HG02943 (cell line): ENCODE measurements at regions not wholly inside any gene's neighbourhood (a gene's known extent, or its start where the extent isn't known, plus 50 kb on each side); places are given as distances from the start of the nearest gene placed in this dataset.

Source experiments
- ATAC-seq: cut with Tn5 transposase; IDR thresholded peaks from one replicate; pipeline ENCODE4 v1.9.1; 2021; ENCODE audit warnings: mild to moderate bottlenecking, low read depth, moderate library complexity; ENCODE audit not compliant: unreplicated experiment

GRCh38 chr17:33806631-33807030, 448.5 kb upstream of the CCL2 start:
- ATAC-seq, result no peak

GRCh38 chr17:33809748-33810147, 445.3 kb upstream of the CCL2 start:
- no peak for ATAC-seq

GRCh38 chr17:33811004-33811760, 443.9 kb upstream of the CCL2 start:
- no peak for ATAC-seq

GRCh38 chr17:33811984-33812577, 443.0 kb upstream of the CCL2 start:
- ATAC-seq, result no peak

GRCh38 chr17:33814852-33815251, 440.2 kb upstream of the CCL2 start:
- no peak for ATAC-seq

GRCh38 chr17:33816036-33816435, 439.0 kb upstream of the CCL2 start:
- ATAC-seq, result no peak

- no peak for ATAC-seq
Observed at GRCh38 chr17:33816842-33817617, 438.1 kb upstream of the CCL2 start.

- ATAC-seq, result no peak
Observed at GRCh38 chr17:33819539-33819938, 435.5 kb upstream of the CCL2 start.

GRCh38 chr17:33832262-33832661, 422.8 kb upstream of the CCL2 start:
- ATAC-seq, result no peak

- no peak for ATAC-seq
Observed at GRCh38 chr17:33837281-33837680, 417.8 kb upstream of the CCL2 start.

GRCh38 chr17:33838281-33838680, 416.8 kb upstream of the CCL2 start:
- no peak for ATAC-seq

- no peak for ATAC-seq
Observed at GRCh38 chr17:33847900-33848299, 407.2 kb upstream of the CCL2 start.

- ATAC-seq, result no peak
Observed at GRCh38 chr17:33848433-33848832, 406.7 kb upstream of the CCL2 start.

GRCh38 chr17:33854596-33854995, 400.5 kb upstream of the CCL2 start:
- ATAC-seq, result no peak

- no peak for ATAC-seq
Observed at GRCh38 chr17:33858121-33858520, 397.0 kb upstream of the CCL2 start.

GRCh38 chr17:33858682-33859081, 396.4 kb upstream of the CCL2 start:
- no peak for ATAC-seq

GRCh38 chr17:33862772-33863602, 392.1 kb upstream of the CCL2 start:
- no peak for ATAC-seq

- ATAC-seq, result no peak
Observed at GRCh38 chr17:33864758-33865229, 390.3 kb upstream of the CCL2 start.

- ATAC-seq, result no peak
Observed at GRCh38 chr17:33868899-33869298, 386.2 kb upstream of the CCL2 start.

- no peak for ATAC-seq
Observed at GRCh38 chr17:33870936-33871335, 384.1 kb upstream of the CCL2 start.
